ENCODE measurements at regions not wholly inside any gene's neighbourhood (a gene's known extent, or its start where the extent isn't known, plus 50 kb on each side); places are given as distances from the start of the nearest gene placed in this dataset.
"Not testable (repeated sequence)": the region's sequence is repeated elsewhere in the genome, so short reads cannot be mapped to it uniquely, and the experiment has no call there.

- H3K9me3 ChIP-seq: peaks cover 0 to 6% (median 0%) of the 10 kb centered on the region in 4 donors
- H3K27me3 ChIP-seq: no peaks in the 10 kb centered on the region
- no peaks in the 10 kb centered on the region for H3K4me1 ChIP-seq
- TF ChIP-seq POLR2A (IDR thresholded peaks at IDR 0.05) (no peak), EP300 (IDR thresholded peaks at IDR 0.05) (no peak), CTCF (IDR thresholded peaks at IDR 0.05) (no peak)
- no peak for DNase-seq (ENCODE audit: low spot score in 2 of 2)
- H3K27ac ChIP-seq: no peak overlapping the region
- H3K36me3 ChIP-seq: no peaks in the 10 kb centered on the region
- WGBS, 2 donors: 75 to 77% methylated on average over 7 of the region's 7 CpGs
- H3K4me3 ChIP-seq: no peak overlapping the region
Measured at GRCh38 chr16:29237971-29238370, 168.5 kb downstream of the NPIPB11 start.

- H3K36me3 ChIP-seq; H3K27me3 ChIP-seq; DNase-seq (ENCODE audit: low spot score in 2 of 2); H3K9me3 ChIP-seq; H3K27ac ChIP-seq; H3K4me1 ChIP-seq; H3K4me3 ChIP-seq: not testable (repeated sequence)
- 96 to 98% methylated on average over 15 of the region's 15 CpGs for WGBS, 2 donors
Measured at GRCh38 chr16:29237495-29237894, 169.0 kb downstream of the NPIPB11 start.

- not testable (repeated sequence) for DNase-seq (ENCODE audit: low spot score in 2 of 2)
- WGBS, 2 donors: 92 to 96% methylated on average over 29 to 30 of the region's 30 CpGs
Measured at GRCh38 chr16:29237023-29237422, 169.5 kb downstream of the NPIPB11 start.

GRCh38 chr16:29235836-29236370 lies 170.6 kb downstream of the NPIPB11 start:
- WGBS, 2 donors: 79 to 81% methylated on average over 15 to 16 of the region's 16 CpGs
- H3K9me3 ChIP-seq; H3K4me3 ChIP-seq; DNase-seq (ENCODE audit: low spot score in 2 of 2); H3K36me3 ChIP-seq; H3K27me3 ChIP-seq; H3K4me1 ChIP-seq: not testable (repeated sequence)
- H3K27ac ChIP-seq: peak overlapping the region in 1 of 4 donors; percentile 33

More at GRCh38 chr16:29237023-29237422, 169.5 kb downstream of the NPIPB11 start:
- H3K4me3 ChIP-seq, H3K27me3 ChIP-seq, H3K36me3 ChIP-seq, H3K9me3 ChIP-seq, H3K27ac ChIP-seq, H3K4me1 ChIP-seq: not testable (repeated sequence)

- not testable (repeated sequence) for DNase-seq (ENCODE audit: low spot score in 2 of 2); H3K36me3 ChIP-seq; H3K27me3 ChIP-seq; H3K9me3 ChIP-seq; H3K4me3 ChIP-seq
- Histone ChIP-seq H3K4me1 (peaks cover 0 to 18% (median 3%) of the 10 kb centered on the region in 4 donors), H3K27ac (peak overlapping the region in 1 of 4 donors; percentile 39)
- WGBS, 2 donors: 85% methylated on average over 19 to 21 of the region's 21 CpGs
Measured at GRCh38 chr16:29234536-29235275, 171.8 kb downstream of the NPIPB11 start.

- H3K27me3 ChIP-seq; H3K36me3 ChIP-seq; DNase-seq (ENCODE audit: low spot score in 2 of 2); H3K27ac ChIP-seq; H3K9me3 ChIP-seq; H3K4me3 ChIP-seq: not testable (repeated sequence)
- peaks cover 0 to 23% (median 3%) of the 10 kb centered on the region in 4 donors for H3K4me1 ChIP-seq
- WGBS, 2 donors: 91 to 96% methylated on average over 21 to 23 of the region's 23 CpGs
Measured at GRCh38 chr16:29233705-29234404, 172.7 kb downstream of the NPIPB11 start.

- H3K36me3 ChIP-seq: no peaks in the 10 kb centered on the region
- H3K4me1 ChIP-seq: peaks cover 0 to 23% (median 3%) of the 10 kb centered on the region in 4 donors
- no peaks in the 10 kb centered on the region for H3K27me3 ChIP-seq
- H3K4me3 ChIP-seq: no peak overlapping the region
- peak overlapping the region in 1 of 4 donors; percentile 86 for H3K27ac ChIP-seq
- no peaks in the 10 kb centered on the region for H3K9me3 ChIP-seq
- TF ChIP-seq POLR2A (IDR thresholded peaks at IDR 0.05) (no peak), CTCF (IDR thresholded peaks at IDR 0.05) (no peak), EP300 (IDR thresholded peaks at IDR 0.05) (no peak)
- 94 to 96% methylated on average over 26 to 30 of the region's 30 CpGs for WGBS, 2 donors
- no peak for DNase-seq (ENCODE audit: low spot score in 2 of 2)
Measured at GRCh38 chr16:29232811-29233704, 173.5 kb downstream of the NPIPB11 start.

GRCh38 chr16:29232160-29232705 lies 174.3 kb downstream of the NPIPB11 start:
- 85 to 88% methylated on average over 10 of the region's 10 CpGs for WGBS, 2 donors
- not testable (repeated sequence) for H3K36me3 ChIP-seq; H3K4me3 ChIP-seq; H3K27me3 ChIP-seq; DNase-seq (ENCODE audit: low spot score in 2 of 2); H3K9me3 ChIP-seq
- Histone ChIP-seq H3K27ac (peak overlapping the region in 2 of 4 donors; percentile 20 to 86), H3K4me1 (peaks cover 0 to 23% (median 3%) of the 10 kb centered on the region in 4 donors)

All from tibial nerve (tissue), 4 donors.